OCI-LY3 (cell line): ENCODE measurements at regions not wholly inside any gene's neighbourhood (a gene's known extent, or its start where the extent isn't known, plus 50 kb on each side); places are given as distances from the start of the nearest gene placed in this dataset.
"Not testable (repeated sequence)": the region's sequence is repeated elsewhere in the genome, so short reads cannot be mapped to it uniquely, and the experiment has no call there.

Experiments used
- H2AFZ ChIP-seq: fragments of 200-600, 300-600 bp; shearing (Covaris generic); 2 replicates; pipeline ENCODE4 v1.6.0; 2014; ENCODE audit warnings: antibody characterized with exemption, low read depth, low read length
- H3K27ac ChIP-seq: fragments of 200-600, 300-600 bp; sonication (generic); 2 replicates; pipeline ENCODE4 v1.5.1; 2014; ENCODE audit warnings: mild to moderate bottlenecking, low read length, moderate library complexity, mixed read lengths
- H3K27me3 ChIP-seq: fragments of 200-600, 300-600 bp; sonication (generic); 2 replicates; pipeline ENCODE4 v1.6.1; 2014; ENCODE audit warnings: low read depth, low read length, mixed read lengths
- H3K36me3 ChIP-seq: fragments of 200-600, 300-600 bp; sonication (generic); replicated peaks from 2 replicates; pipeline ENCODE3; 2014; ENCODE audit warnings: low read depth, low read length, mixed read lengths
- H3K4me1 ChIP-seq: fragments of 300-600, 200-600 bp; sonication (generic); 2 replicates; pipeline ENCODE4 v1.6.1; 2014; ENCODE audit warnings: low read length, mixed read lengths
- H3K4me2 ChIP-seq: fragments of 200-600, 300-600 bp; sonication (generic); 2 replicates; pipeline ENCODE4 v1.6.1; 2014; ENCODE audit warnings: low read length, mixed read lengths
- H3K4me3 ChIP-seq: fragments of 300-600, 200-600 bp; sonication (generic); 2 replicates; pipeline ENCODE4 v1.5.1; 2014; ENCODE audit warnings: antibody characterized with exemption, mild to moderate bottlenecking, low read length, moderate library complexity
- H3K79me2 ChIP-seq: fragments of 300-600, 200-600 bp; shearing (Covaris generic); 2 replicates; pipeline ENCODE4 v1.6.1; 2014; ENCODE audit warnings: mild to moderate bottlenecking, low read length, mixed read lengths
- H3K9ac ChIP-seq: fragments of 300-600, 200-600 bp; shearing (Covaris generic); 2 replicates; pipeline ENCODE4 v1.6.0; 2014; ENCODE audit warnings: mild to moderate bottlenecking, low read length, moderate library complexity
- H3K9me3 ChIP-seq: fragments of 200-600, 300-600 bp; shearing (Covaris generic); 2 replicates; pipeline ENCODE4 v1.6.1; 2014; ENCODE audit warnings: low read length, mixed read lengths; ENCODE audit not compliant: insufficient read depth
- H4K20me1 ChIP-seq: fragments of 200-600, 300-600 bp; sonication (generic); 2 replicates; pipeline ENCODE4 v1.6.1; 2016; ENCODE audit warnings: low read length, mixed read lengths; ENCODE audit not compliant: insufficient read depth
- EZH2phosphoT487 ChIP-seq: fragments of 200-600 bp; shearing (Covaris generic); IDR thresholded peaks from 2 replicates; pipeline ENCODE4 v1.6.1; 2018; ENCODE audit warnings: antibody characterized with exemption, mixed run types, low read depth
- TF ChIP-seq, protein P1 (sequence below): fragments of 200-600, 300-600 bp; sonication (generic); IDR thresholded peaks from 2 replicates; pipeline ENCODE4 v1.5.1; 2014; ENCODE audit warnings: antibody characterized with exemption, low read length, low read depth

DNA sequence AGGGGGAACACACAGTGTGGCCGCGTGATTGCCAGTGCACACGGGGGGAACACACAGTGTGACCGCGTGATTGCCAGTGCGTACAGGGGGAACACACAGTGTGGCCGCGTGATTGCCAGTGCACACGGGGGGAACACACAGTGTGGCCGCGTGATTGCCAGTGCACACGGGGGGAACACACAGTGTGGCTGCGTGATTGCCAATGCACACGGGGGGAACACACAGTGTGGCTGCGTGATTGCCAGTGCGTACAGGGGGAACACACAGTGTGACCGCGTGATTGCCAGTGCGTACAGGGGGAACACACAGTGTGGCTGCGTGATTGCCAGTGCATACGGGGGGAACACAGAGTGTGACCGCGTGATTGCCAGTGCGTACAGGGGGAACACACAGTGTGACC, 140.3 kb downstream of the RTP5 start:
- H3K4me2 ChIP-seq, H3K9me3 ChIP-seq, H4K20me1 ChIP-seq, H3K27me3 ChIP-seq, H3K79me2 ChIP-seq, H3K27ac ChIP-seq, H3K4me3 ChIP-seq, H2AFZ ChIP-seq, H3K9ac ChIP-seq, H3K36me3 ChIP-seq: not testable (repeated sequence)
- H3K4me1 ChIP-seq: peaks cover 11% of the 10 kb centered on the region

DNA sequence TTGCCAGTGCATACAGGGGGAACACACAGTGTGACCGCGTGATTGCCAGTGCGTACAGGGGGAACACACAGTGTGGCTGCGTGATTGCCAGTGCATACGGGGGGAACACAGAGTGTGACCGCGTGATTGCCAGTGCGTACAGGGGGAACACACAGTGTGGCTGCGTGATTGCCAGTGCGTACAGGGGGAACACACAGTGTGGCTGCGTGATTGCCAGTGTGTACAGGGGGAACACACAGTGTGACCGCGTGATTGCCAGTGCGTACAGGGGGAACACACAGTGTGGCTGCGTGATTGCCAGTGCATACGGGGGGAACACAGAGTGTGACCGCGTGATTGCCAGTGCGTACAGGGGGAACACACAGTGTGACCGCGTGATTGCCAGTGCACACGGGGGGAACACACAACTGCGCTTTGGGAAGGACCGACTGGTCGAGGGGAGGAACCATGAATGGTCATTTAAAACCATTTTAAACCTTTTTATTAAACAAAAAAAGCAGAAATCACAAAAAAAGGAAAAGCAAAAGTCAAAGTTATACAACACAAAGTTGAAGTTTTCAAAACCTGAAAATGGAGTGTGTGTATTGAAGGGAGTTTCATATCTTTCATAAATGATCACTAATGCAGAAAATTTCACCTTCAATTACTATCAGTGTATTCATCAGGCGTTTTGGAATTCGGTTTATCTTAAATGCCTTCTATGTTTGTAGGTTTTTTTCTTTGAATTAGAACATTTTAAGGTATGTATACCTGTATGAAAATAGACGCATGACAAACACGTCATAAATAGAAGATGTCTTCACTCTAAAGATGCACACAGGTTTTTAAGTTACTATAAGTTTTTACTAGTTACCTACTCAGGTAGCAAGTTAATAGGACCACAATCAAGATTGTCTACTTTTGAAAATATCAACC, 141.0 kb downstream of the RTP5 start:
- not testable (repeated sequence) for H2AFZ ChIP-seq, H3K9me3 ChIP-seq, H3K79me2 ChIP-seq, H3K27me3 ChIP-seq, H4K20me1 ChIP-seq, H3K36me3 ChIP-seq, H3K27ac ChIP-seq, H3K9ac ChIP-seq
- Histone ChIP-seq H3K4me2 (peak overlapping the region; percentile 58), H3K4me3 (peak overlapping the region; percentile 48; the same call in 1 of the 2 replicates), H3K4me1 (peaks cover 11% of the 10 kb centered on the region)

DNA sequence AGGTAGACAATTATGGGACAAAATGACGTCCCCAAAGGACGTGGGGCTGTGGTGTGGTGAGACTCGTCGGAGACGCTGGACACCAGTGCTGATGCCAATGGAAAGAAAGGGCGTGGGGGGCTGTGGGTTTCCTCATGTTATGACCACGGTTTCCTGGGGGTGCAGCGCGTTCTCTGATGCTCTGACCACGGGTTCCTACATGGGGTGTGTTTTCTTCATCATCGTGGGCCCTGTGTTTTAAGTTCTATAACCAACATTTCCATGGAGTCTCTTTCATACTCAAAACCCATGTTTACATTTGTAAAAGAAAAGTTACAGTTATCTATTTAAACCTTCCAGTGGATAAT, 141.6 kb downstream of the RTP5 start:
- H2AFZ ChIP-seq: no peak overlapping the region
- peak overlapping the region; percentile 58 for H3K4me2 ChIP-seq
- H3K36me3 ChIP-seq: no peaks in the 10 kb centered on the region
- H3K27ac ChIP-seq: no peak overlapping the region
- peaks cover 8% of the 10 kb centered on the region for H3K27me3 ChIP-seq
- peaks cover 11% of the 10 kb centered on the region for H3K4me1 ChIP-seq
- TF ChIP-seq, protein P1, sequence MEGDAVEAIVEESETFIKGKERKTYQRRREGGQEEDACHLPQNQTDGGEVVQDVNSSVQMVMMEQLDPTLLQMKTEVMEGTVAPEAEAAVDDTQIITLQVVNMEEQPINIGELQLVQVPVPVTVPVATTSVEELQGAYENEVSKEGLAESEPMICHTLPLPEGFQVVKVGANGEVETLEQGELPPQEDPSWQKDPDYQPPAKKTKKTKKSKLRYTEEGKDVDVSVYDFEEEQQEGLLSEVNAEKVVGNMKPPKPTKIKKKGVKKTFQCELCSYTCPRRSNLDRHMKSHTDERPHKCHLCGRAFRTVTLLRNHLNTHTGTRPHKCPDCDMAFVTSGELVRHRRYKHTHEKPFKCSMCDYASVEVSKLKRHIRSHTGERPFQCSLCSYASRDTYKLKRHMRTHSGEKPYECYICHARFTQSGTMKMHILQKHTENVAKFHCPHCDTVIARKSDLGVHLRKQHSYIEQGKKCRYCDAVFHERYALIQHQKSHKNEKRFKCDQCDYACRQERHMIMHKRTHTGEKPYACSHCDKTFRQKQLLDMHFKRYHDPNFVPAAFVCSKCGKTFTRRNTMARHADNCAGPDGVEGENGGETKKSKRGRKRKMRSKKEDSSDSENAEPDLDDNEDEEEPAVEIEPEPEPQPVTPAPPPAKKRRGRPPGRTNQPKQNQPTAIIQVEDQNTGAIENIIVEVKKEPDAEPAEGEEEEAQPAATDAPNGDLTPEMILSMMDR: no peak
- TF ChIP-seq EZH2phosphoT487: no peak
- no peaks in the 10 kb centered on the region for H3K9me3 ChIP-seq
- H4K20me1 ChIP-seq: no peaks in the 10 kb centered on the region
- H3K4me3 ChIP-seq: peak overlapping the region; percentile 48
- no peaks in the 10 kb centered on the region for H3K79me2 ChIP-seq
- H3K9ac ChIP-seq: no peak overlapping the region

DNA sequence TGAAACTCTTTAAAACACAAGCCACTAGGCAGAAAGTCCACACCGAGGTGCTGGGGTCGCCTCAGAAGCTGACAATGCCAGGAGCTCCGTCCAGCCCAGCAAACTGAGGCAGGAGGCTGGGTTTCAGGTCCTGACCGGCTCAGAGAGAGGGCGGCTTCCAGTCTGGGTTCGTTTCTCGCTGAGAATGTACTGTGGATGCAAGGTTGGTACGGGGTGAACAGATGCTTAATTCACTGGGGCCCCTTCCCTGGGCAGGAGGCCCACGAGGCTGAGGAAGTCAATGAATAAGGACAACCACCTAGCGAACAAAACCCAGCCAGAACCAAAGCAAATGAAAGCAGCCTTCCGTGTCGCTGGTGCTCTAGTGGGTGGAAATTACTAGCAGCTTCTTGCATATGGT, 142.0 kb downstream of the RTP5 start:
- Histone ChIP-seq H3K4me3 (peak overlapping the region; percentile 48), H3K27ac (no peak overlapping the region), H3K9me3 (no peaks in the 10 kb centered on the region), H3K79me2 (no peaks in the 10 kb centered on the region), H3K36me3 (no peaks in the 10 kb centered on the region), H4K20me1 (no peaks in the 10 kb centered on the region), H3K4me2 (peak overlapping the region; percentile 58), H3K9ac (no peak overlapping the region), H3K4me1 (peaks cover 11% of the 10 kb centered on the region), H3K27me3 (peaks cover 8% of the 10 kb centered on the region), H2AFZ (no peak overlapping the region)
- no peak for TF ChIP-seq EZH2phosphoT487
- TF ChIP-seq, protein P1: no peak

DNA sequence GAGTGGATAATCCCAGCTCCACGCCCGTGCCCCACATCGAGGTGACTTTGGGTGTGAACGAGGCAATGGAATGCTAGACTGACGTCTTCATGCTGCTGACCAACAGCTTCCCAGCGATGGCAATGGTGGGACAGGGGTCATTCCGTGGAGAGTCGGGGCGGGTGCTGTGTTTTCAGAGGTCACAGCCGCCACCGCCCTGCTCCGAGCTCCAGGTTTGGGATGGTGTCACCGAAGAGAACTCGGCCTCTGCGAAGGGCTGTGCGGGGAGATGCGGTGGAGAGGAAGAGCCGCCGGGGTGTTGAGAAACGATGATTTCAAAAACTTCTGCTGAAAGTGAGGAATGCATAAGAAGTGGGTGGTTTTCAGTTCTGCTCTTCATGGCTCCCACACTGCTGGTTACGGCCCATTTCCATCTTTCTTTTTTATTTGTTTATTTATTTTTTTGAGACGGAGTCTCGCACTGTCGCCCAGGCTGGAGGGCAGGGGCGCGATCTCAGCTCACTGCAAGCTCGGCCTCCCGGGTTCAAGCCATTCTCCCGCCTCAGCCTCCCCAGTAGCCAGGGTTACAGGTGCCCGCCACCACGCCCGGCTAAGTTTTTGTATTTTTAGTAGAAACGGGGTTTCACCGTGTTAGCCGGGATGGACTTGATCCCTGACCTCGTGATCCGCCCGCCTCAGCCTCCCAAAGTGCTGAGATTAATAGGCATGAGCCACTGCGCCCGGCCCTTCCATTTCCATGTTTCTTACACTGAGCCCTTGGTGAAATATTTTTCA, 142.6 kb downstream of the RTP5 start:
- Histone ChIP-seq H3K27ac (no peak overlapping the region), H3K36me3 (no peaks in the 10 kb centered on the region), H3K9ac (no peak overlapping the region), H3K4me1 (peaks cover 11% of the 10 kb centered on the region), H4K20me1 (no peaks in the 10 kb centered on the region), H3K27me3 (peaks cover 8% of the 10 kb centered on the region), H2AFZ (no peak overlapping the region), H3K9me3 (no peaks in the 10 kb centered on the region), H3K4me2 (peak overlapping the region; percentile 58), H3K4me3 (peak overlapping the region; percentile 48), H3K79me2 (no peaks in the 10 kb centered on the region)
- TF ChIP-seq, protein P1: no peak
- TF ChIP-seq EZH2phosphoT487: no peak
